ENCODE measurements at regions not wholly inside any gene's neighbourhood (a gene's known extent, or its start where the extent isn't known, plus 50 kb on each side); places are given as distances from the start of the nearest gene placed in this dataset.

DNA sequence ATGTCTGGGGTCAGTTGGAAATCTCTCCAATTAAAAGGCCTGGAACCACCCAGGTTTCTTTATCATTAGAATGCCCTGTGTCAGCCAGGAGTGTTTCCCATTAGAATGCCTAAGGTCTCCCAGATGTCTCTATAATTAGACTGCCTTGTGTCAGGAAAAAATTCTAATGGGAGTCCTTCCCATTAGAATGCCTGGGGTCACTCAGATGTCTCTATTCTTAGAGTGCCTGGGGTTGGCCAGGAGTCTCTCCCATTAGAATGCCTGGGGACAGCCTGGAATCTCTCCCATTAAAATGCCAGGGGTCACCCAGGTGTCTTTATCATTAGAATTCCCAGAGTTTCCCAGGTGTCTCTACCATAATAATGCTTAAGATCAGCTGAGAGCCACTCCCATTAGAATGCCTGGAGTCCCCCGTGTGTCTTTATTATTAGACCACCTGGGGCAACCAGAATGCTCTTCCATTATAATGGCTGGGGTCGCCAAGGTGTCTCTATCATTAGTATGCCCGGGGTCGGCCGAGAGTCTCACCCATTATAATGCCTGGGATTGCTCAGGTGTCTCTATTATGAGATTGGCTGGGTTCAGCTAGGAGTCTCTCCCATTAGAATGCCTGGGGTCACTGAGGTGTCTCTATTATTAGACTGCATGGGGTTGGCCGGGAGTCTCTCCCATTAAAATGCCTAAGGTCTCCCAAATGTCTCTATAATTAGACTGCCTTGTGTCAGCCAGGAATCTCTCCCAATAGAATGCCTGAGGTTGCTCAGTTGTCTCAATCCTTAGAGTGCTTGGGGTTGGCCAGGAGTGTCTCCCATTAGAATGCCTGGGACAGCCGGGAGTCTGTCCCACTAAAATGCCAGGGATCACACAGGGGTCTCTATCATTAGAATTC lies 2254.6 kb downstream of the TP53TG3F start:
- no peak overlapping the region for H3K4me3 ChIP-seq (ENCODE audit: low read depth, low read length)
- H3K4me1 ChIP-seq (ENCODE audit: control insufficient read depth, insufficient read depth, low read length), result no peaks in the 10 kb centered on the region
- H3K36me3 ChIP-seq (ENCODE audit: control insufficient read depth, insufficient read depth, low read length), result no peaks in the 10 kb centered on the region
- H3K27me3 ChIP-seq (ENCODE audit: control insufficient read depth, insufficient read depth, low read length), result no peaks in the 10 kb centered on the region
- no peak overlapping the region for H3K27ac ChIP-seq (ENCODE audit: low read depth, low read length)
- WGBS (ENCODE audit: insufficient coverage), result 74% methylated on average over 5 of the region's 7 CpGs
- H3K9me3 ChIP-seq (ENCODE audit: control insufficient read depth, insufficient read depth, low read length), result peaks cover 7% of the 10 kb centered on the region
- no peak for DNase-seq (ENCODE audit: low read depth in 4 of 6, low spot score in 6 of 6)

DNA sequence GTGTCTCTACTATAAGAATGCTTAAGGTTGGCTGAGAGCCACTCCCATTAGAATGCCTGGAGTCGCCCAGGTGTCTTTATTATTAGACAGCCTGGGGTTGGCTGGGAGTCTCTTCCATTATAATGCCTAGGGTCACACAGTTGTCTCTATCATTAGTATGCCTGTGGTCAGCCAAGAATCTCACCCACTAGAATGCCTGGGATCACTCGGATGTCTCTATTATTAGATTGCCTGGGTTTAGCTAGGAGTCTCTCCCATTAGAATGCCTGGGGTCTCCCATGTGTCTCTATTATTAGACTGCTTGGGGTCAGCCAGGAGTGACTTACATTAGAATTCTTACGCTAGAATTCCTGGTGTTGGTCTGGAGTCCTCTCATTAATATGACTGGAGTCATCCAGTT lies 2255.3 kb downstream of the TP53TG3F start:
- no peak overlapping the region for H3K27ac ChIP-seq (ENCODE audit: low read depth, low read length)

DNA sequence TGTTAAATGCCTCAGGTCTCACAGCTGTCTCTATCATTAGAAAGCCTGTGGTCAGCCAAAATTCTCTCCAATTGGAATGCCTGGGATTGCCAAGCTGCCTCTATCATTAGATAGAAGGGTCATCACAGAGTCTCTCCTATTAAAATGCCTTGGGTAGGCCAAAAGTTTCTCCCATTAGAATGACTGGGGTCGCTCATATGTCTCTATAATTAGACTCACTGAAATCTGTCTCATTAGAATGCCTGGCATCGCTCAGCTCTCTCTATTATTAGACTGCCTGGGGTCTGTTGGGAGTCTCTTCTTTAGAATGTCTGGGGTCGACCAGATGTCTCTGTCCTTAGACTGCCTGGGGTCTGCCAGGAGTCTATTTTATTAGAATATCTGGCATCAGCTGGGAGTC lies 2265.1 kb downstream of the TP53TG3F start:
- DNase-seq (ENCODE audit: low read depth in 4 of 6, low spot score in 6 of 6), result no peak
- Histone ChIP-seq H3K27me3 (ENCODE audit: control insufficient read depth, insufficient read depth, low read length) (no peaks in the 10 kb centered on the region), H3K4me1 (ENCODE audit: control insufficient read depth, insufficient read depth, low read length) (no peaks in the 10 kb centered on the region), H3K36me3 (ENCODE audit: control insufficient read depth, insufficient read depth, low read length) (no peaks in the 10 kb centered on the region), H3K9me3 (ENCODE audit: control insufficient read depth, insufficient read depth, low read length) (peaks cover 9% of the 10 kb centered on the region), H3K4me3 (ENCODE audit: low read depth, low read length) (no peak overlapping the region), H3K27ac (ENCODE audit: low read depth, low read length) (no peak overlapping the region)
- WGBS (ENCODE audit: insufficient coverage), result no CpG with 5 or more reads among the region's 3 CpGs

More for the DNA sequence above, 2255.3 kb downstream of the TP53TG3F start:
- Histone ChIP-seq H3K27me3 (ENCODE audit: control insufficient read depth, insufficient read depth, low read length) (no peaks in the 10 kb centered on the region), H3K9me3 (ENCODE audit: control insufficient read depth, insufficient read depth, low read length) (peaks cover 7% of the 10 kb centered on the region), H3K4me3 (ENCODE audit: low read depth, low read length) (no peak overlapping the region), H3K36me3 (ENCODE audit: control insufficient read depth, insufficient read depth, low read length) (no peaks in the 10 kb centered on the region), H3K4me1 (ENCODE audit: control insufficient read depth, insufficient read depth, low read length) (no peaks in the 10 kb centered on the region)
- DNase-seq (ENCODE audit: low read depth in 4 of 6, low spot score in 6 of 6), result no peak
- 33% methylated on average over 1 of the region's 3 CpGs for WGBS (ENCODE audit: insufficient coverage)

DNA sequence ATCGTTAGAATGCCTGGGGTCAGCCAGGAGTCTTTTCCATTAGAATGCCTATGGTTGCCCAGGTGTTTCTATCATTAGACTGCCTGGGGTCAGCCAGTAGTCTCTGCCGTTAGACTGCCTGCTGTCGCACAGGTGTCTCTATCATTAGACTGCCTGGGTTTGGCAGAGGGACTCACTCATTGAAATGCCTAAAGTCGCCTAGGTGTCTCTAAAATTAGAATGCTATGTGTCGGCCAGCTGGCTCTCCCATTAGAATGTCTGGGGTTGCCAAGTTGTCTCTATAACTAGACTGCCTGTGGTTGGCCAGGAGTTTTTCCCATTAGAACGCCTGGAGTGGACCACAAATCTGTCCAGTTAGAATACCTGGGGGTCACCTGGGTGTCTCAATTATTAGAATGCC lies 2266.5 kb downstream of the TP53TG3F start:
- Histone ChIP-seq H3K9me3 (ENCODE audit: control insufficient read depth, insufficient read depth, low read length) (peaks cover 9% of the 10 kb centered on the region), H3K4me1 (ENCODE audit: control insufficient read depth, insufficient read depth, low read length) (no peaks in the 10 kb centered on the region), H3K4me3 (ENCODE audit: low read depth, low read length) (no peak overlapping the region), H3K27me3 (ENCODE audit: control insufficient read depth, insufficient read depth, low read length) (no peaks in the 10 kb centered on the region), H3K36me3 (ENCODE audit: control insufficient read depth, insufficient read depth, low read length) (no peaks in the 10 kb centered on the region), H3K27ac (ENCODE audit: low read depth, low read length) (no peak overlapping the region)
- WGBS (ENCODE audit: insufficient coverage), result 66% methylated on average over 6 of the region's 6 CpGs
- no peak for DNase-seq (ENCODE audit: low read depth in 4 of 6, low spot score in 6 of 6)

DNA sequence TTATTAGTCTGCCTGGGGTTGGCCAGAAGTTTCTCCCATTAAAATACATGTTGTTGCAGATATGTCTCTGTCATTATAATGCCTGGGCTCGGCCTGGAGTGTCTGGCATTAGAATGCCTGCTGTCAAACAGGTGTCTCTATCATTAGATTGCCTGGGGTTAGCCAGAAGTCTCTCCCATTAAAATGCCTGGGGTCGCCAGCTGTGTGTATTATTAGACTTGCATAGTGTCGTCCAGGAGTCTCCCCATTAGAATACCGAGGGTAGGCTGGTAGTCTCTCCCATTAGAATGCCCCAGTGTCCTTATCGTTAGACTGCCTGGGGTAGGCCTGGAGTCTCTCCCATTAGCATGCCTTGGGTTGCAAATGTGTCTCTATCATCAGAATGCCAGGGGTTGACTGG lies 2270.8 kb downstream of the TP53TG3F start:
- WGBS (ENCODE audit: insufficient coverage), result 34% methylated on average over 4 of the region's 5 CpGs
- Histone ChIP-seq H3K9me3 (ENCODE audit: control insufficient read depth, insufficient read depth, low read length) (peaks cover 13% of the 10 kb centered on the region), H3K4me1 (ENCODE audit: control insufficient read depth, insufficient read depth, low read length) (no peaks in the 10 kb centered on the region), H3K27me3 (ENCODE audit: control insufficient read depth, insufficient read depth, low read length) (no peaks in the 10 kb centered on the region), H3K27ac (ENCODE audit: low read depth, low read length) (no peak overlapping the region), H3K36me3 (ENCODE audit: control insufficient read depth, insufficient read depth, low read length) (no peaks in the 10 kb centered on the region), H3K4me3 (ENCODE audit: low read depth, low read length) (no peak overlapping the region)
- no peak for DNase-seq (ENCODE audit: low read depth in 4 of 6, low spot score in 6 of 6)

DNA sequence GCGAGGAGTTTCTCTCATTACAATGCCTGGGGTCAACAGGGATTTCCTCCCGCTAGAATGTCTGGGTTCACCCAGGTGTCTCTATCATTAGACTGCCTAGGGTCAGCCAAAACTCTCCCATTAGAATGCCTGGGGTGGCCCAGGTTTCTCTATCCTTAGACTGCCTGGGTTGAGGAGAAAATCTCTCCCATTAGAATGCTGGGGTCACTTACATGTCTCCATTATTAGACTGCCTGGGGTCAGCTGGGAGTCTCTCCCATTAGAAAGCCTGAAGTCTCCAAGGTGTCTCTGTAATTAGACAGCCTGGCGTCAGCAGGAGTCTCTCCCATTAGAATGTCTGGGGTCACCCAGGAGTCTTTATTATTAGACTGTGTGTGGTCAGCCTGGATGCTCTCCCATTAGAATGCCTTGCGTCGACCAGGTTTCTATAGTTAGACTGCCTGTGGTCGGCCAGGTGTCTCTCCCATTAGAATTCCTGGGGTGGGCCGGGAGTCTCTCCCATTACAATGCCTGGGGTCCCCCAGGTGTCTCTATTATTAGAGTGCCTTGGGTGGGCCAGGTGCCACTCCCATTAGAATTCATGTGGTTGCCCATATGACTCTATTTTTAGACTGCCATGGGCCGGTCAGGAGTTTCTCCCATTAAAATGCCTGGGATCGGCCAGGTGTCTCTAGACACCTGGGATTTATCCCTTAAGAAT lies 2272.1 kb downstream of the TP53TG3F start:
- no peaks in the 10 kb centered on the region for H3K36me3 ChIP-seq (ENCODE audit: control insufficient read depth, insufficient read depth, low read length)
- no peaks in the 10 kb centered on the region for H3K27me3 ChIP-seq (ENCODE audit: control insufficient read depth, insufficient read depth, low read length)
- no peak overlapping the region for H3K27ac ChIP-seq (ENCODE audit: low read depth, low read length)
- DNase-seq (ENCODE audit: low read depth in 4 of 6, low spot score in 6 of 6), result no peak
- peaks cover 15% of the 10 kb centered on the region for H3K9me3 ChIP-seq (ENCODE audit: control insufficient read depth, insufficient read depth, low read length)
- no peak overlapping the region for H3K4me3 ChIP-seq (ENCODE audit: low read depth, low read length)
- 65% methylated on average over 8 of the region's 9 CpGs for WGBS (ENCODE audit: insufficient coverage)
- no peaks in the 10 kb centered on the region for H3K4me1 ChIP-seq (ENCODE audit: control insufficient read depth, insufficient read depth, low read length)

DNA sequence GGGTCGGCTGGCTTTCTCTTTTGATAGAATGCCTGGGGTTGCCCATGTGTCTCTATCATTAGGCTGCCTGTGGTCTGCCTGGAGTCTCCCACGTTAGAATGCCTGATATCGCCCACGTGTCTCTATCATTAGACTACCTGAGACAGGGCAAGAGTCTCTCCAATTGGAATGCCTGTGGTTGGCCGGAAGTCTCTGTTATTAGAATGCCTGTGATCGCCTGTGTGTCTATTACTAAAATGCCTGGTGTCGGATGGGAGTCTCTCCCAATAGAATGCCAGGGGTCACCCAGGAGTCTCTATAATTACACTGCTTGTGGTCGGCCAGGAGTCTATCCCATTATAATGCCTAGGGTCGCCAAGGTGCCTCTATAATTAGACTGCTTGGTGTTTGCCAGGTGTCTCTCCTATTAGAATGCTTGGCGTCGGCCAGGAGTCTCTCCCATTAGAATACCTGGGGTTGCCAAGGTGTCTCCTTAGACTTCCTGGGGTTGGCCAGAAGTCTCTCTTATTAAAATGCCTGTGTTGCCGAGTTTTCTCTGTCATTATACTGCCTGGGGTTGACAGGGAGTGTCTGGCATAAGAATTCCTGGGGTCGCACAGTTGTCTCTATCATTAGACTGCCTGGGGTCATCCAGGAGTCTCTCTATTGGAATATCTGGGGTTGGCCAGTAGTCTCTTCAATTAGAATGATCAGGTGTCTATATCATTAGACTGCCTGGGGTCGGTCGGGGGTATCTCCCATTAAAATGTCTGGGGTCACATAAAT lies 2272.8 kb downstream of the TP53TG3F start:
- Histone ChIP-seq H3K36me3 (ENCODE audit: control insufficient read depth, insufficient read depth, low read length) (no peaks in the 10 kb centered on the region), H3K27ac (ENCODE audit: low read depth, low read length) (no peak overlapping the region), H3K4me1 (ENCODE audit: control insufficient read depth, insufficient read depth, low read length) (no peaks in the 10 kb centered on the region), H3K9me3 (ENCODE audit: control insufficient read depth, insufficient read depth, low read length) (peaks cover 14% of the 10 kb centered on the region), H3K27me3 (ENCODE audit: control insufficient read depth, insufficient read depth, low read length) (no peaks in the 10 kb centered on the region), H3K4me3 (ENCODE audit: low read depth, low read length) (no peak overlapping the region)
- WGBS (ENCODE audit: insufficient coverage), result 56% methylated on average over 9 of the region's 15 CpGs
- DNase-seq (ENCODE audit: low read depth in 4 of 6, low spot score in 6 of 6), result no peak

DNA sequence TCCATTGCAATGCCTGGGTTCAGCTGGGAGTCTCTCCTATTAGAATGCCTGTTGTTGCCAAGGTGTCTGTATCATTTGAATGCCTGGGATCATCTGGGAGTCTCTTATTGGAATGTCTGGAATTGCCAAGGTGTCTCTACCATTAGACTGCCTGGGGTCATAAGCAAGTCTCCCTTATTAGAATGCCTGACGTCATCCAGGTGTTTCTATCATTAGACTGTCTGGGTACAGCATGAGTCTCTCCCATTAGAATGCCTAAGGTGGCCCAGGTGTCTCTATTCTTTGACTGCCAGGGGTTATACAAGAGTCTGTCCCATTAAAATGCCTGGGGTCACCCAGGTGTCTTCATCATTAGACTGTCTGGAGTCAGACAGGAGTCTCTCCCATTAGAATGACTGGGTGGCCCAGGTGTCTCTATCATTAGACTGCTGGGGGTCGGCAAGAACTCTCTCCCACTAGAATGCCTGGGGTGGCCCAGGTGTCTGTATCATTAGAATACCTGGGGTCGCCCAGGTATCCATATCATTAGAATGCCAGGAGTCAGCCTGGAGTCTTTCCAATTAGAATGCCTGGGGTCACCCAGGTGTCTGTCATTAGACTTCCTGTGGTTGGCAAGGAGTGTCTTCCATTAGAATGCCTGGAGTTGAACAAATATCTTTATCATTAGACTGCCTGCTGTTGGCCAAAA lies 2274.0 kb downstream of the TP53TG3F start:
- H3K27ac ChIP-seq (ENCODE audit: low read depth, low read length), result no peak overlapping the region
- 28% methylated on average over 3 of the region's 3 CpGs for WGBS (ENCODE audit: insufficient coverage)
- no peaks in the 10 kb centered on the region for H3K4me1 ChIP-seq (ENCODE audit: control insufficient read depth, insufficient read depth, low read length)
- H3K4me3 ChIP-seq (ENCODE audit: low read depth, low read length), result no peak overlapping the region
- H3K9me3 ChIP-seq (ENCODE audit: control insufficient read depth, insufficient read depth, low read length), result peaks cover 14% of the 10 kb centered on the region
- H3K36me3 ChIP-seq (ENCODE audit: control insufficient read depth, insufficient read depth, low read length), result no peaks in the 10 kb centered on the region
- no peaks in the 10 kb centered on the region for H3K27me3 ChIP-seq (ENCODE audit: control insufficient read depth, insufficient read depth, low read length)
- DNase-seq (ENCODE audit: low read depth in 4 of 6, low spot score in 6 of 6), result no peak

DNA sequence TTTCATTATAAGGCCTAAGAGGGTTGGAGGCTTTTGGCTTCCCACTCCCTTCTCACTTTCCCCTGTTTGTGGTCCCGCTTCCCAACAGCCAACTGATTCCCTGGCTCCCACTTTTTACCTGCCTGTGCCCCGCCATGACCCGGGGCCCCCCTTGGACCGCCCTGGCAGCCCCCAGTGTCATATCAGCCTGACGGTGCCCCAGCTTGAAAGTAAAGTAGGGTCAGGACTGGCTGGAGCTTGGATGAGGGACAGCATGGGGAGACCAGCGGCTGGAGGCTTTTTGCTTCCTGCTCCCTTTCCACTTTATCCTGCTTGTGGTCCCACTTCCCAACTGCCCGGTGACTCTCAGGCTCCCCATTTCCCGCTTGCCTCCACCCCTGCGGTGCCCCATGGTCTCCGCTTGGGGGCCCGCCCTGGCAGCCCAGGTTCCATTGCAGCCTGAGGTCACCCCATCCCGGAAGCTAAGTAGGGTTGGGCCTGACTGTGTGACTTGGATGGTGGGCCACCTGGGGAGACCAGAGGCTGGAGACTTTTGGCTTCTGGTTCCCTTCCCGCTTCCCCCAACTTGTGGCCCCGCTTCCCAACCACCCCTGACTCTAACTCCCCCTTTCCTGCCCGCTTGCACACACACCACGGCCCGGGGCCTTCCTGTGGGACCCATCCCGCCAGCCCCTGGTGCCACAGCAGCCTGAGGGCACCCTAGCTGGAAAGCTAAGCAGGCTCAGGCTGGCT lies 2274.7 kb downstream of the TP53TG3F start:
- H3K36me3 ChIP-seq (ENCODE audit: control insufficient read depth, insufficient read depth, low read length), result no peaks in the 10 kb centered on the region
- no peaks in the 10 kb centered on the region for H3K27me3 ChIP-seq (ENCODE audit: control insufficient read depth, insufficient read depth, low read length)
- H3K9me3 ChIP-seq (ENCODE audit: control insufficient read depth, insufficient read depth, low read length), result peaks cover 13% of the 10 kb centered on the region
- H3K27ac ChIP-seq (ENCODE audit: low read depth, low read length), result no peak overlapping the region
- no peak for DNase-seq (ENCODE audit: low read depth in 4 of 6, low spot score in 6 of 6)
- H3K4me3 ChIP-seq (ENCODE audit: low read depth, low read length), result no peak overlapping the region
- H3K4me1 ChIP-seq (ENCODE audit: control insufficient read depth, insufficient read depth, low read length), result no peaks in the 10 kb centered on the region
- 68% methylated on average over 13 of the region's 18 CpGs for WGBS (ENCODE audit: insufficient coverage)

Data from spinal cord (tissue), 9 donors.